WTC11 (cell line): ENCODE measurements at regions not wholly inside any gene's neighbourhood (a gene's known extent, or its start where the extent isn't known, plus 50 kb on each side); places are given as distances from the start of the nearest gene placed in this dataset.

Experiments used
- ESRRA ChIP-seq: sonication (generic); formaldehyde crosslinking; IDR thresholded peaks from 2 replicates; pipeline ENCODE4 v1.8.1; 2022; ENCODE audit warnings: mild to moderate bottlenecking, missing genetic modification reagents, borderline replicate concordance
- IRF2 ChIP-seq: sonication (generic); formaldehyde crosslinking; IDR thresholded peaks from 2 replicates; pipeline ENCODE4 v1.8.0; 2022; ENCODE audit warnings: low read depth, missing genetic modification reagents, borderline replicate concordance
- NFATC4 ChIP-seq: fragments of 250-450 bp; sonication (Bioruptor Pico); IDR thresholded peaks from 2 replicates; pipeline ENCODE4 v1.9.0; 2021; ENCODE audit warnings: mild to moderate bottlenecking
- NFYB ChIP-seq: sonication (generic); formaldehyde crosslinking; conservative IDR thresholded peaks from 2 replicates; pipeline ENCODE4 v1.8.0; 2022; ENCODE audit warnings: low read depth, missing genetic modification reagents
- NR2C2 ChIP-seq: sonication (generic); formaldehyde crosslinking; IDR thresholded peaks from 2 replicates; pipeline ENCODE4 v1.8.0; 2022; ENCODE audit warnings: mild to moderate bottlenecking, missing genetic modification reagents
- TEAD1 ChIP-seq: sonication (generic); formaldehyde crosslinking; IDR thresholded peaks from 2 replicates; pipeline ENCODE4 v1.8.0; 2022; ENCODE audit warnings: mild to moderate bottlenecking, missing genetic modification reagents
- TEAD4 ChIP-seq: sonication (generic); formaldehyde crosslinking; IDR thresholded peaks from 2 replicates; pipeline ENCODE4 v1.8.0; 2022; ENCODE audit warnings: mild to moderate bottlenecking, missing genetic modification reagents
- ZNF232 ChIP-seq: sonication (generic); formaldehyde crosslinking; IDR thresholded peaks from 2 replicates; pipeline ENCODE4 v1.8.0; 2022; ENCODE audit warnings: mild to moderate bottlenecking, missing genetic modification reagents
- TF ChIP-seq, protein P1 (sequence below): fragments of 200-600 bp; IDR thresholded peaks from 2 replicates; pipeline ENCODE4 v1.8.0; 2022; ENCODE audit warnings: antibody characterized with exemption
- TF ChIP-seq, protein P2 (sequence below): sonication (generic); formaldehyde crosslinking; IDR thresholded peaks from 2 replicates; pipeline ENCODE4 v1.8.0; 2022; ENCODE audit warnings: mild to moderate bottlenecking, missing genetic modification reagents
- TF ChIP-seq, protein P3 (sequence below): sonication (generic); formaldehyde crosslinking; conservative IDR thresholded peaks from 2 replicates; pipeline ENCODE4 v1.8.1; 2023; ENCODE audit warnings: mild to moderate bottlenecking, low read depth, missing genetic modification reagents, moderate library complexity
- TF ChIP-seq, protein P4 (sequence below): sonication (generic); formaldehyde crosslinking; IDR thresholded peaks from 2 replicates; pipeline ENCODE4 v1.8.0; 2022; ENCODE audit warnings: mild to moderate bottlenecking, missing genetic modification reagents

DNA sequence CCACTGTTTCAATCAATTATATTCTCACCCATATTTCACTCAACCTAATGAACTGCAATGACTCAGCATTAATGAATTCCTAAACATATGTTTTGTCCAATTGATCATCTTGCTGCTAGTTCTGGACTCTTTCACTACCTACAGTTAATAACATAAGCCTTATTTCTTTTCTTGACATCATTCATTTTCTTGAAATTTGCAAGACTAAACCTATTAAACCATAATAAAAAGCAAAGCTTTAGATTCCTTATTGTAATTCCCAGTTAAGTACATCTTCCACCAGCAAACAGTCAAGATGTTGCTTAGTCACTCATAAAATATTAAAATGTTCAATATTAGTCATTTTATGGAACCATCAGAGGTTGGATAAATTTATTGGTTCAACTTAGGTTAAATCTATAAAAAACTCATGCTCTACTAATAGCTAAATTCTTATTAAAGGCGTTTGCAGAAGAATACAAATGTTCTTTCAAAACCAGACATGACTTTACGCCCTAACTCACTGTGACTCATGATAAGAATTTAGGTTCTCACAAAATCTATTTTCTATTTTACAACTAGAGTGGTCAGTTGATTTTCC lies 599.4 kb downstream of the RNF144A start:
- TF ChIP-seq, protein P1, sequence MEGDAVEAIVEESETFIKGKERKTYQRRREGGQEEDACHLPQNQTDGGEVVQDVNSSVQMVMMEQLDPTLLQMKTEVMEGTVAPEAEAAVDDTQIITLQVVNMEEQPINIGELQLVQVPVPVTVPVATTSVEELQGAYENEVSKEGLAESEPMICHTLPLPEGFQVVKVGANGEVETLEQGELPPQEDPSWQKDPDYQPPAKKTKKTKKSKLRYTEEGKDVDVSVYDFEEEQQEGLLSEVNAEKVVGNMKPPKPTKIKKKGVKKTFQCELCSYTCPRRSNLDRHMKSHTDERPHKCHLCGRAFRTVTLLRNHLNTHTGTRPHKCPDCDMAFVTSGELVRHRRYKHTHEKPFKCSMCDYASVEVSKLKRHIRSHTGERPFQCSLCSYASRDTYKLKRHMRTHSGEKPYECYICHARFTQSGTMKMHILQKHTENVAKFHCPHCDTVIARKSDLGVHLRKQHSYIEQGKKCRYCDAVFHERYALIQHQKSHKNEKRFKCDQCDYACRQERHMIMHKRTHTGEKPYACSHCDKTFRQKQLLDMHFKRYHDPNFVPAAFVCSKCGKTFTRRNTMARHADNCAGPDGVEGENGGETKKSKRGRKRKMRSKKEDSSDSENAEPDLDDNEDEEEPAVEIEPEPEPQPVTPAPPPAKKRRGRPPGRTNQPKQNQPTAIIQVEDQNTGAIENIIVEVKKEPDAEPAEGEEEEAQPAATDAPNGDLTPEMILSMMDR, result no peak
- no peak for TF ChIP-seq NR2C2 (CRISPR knock-in tag)
- TF ChIP-seq, protein P2, sequence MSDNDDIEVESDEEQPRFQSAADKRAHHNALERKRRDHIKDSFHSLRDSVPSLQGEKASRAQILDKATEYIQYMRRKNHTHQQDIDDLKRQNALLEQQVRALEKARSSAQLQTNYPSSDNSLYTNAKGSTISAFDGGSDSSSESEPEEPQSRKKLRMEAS (CRISPR knock-in tag), result no peak
- TF ChIP-seq, protein P3, sequence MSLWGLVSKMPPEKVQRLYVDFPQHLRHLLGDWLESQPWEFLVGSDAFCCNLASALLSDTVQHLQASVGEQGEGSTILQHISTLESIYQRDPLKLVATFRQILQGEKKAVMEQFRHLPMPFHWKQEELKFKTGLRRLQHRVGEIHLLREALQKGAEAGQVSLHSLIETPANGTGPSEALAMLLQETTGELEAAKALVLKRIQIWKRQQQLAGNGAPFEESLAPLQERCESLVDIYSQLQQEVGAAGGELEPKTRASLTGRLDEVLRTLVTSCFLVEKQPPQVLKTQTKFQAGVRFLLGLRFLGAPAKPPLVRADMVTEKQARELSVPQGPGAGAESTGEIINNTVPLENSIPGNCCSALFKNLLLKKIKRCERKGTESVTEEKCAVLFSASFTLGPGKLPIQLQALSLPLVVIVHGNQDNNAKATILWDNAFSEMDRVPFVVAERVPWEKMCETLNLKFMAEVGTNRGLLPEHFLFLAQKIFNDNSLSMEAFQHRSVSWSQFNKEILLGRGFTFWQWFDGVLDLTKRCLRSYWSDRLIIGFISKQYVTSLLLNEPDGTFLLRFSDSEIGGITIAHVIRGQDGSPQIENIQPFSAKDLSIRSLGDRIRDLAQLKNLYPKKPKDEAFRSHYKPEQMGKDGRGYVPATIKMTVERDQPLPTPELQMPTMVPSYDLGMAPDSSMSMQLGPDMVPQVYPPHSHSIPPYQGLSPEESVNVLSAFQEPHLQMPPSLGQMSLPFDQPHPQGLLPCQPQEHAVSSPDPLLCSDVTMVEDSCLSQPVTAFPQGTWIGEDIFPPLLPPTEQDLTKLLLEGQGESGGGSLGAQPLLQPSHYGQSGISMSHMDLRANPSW (CRISPR knock-in tag), result no peak
- TF ChIP-seq NFATC4 (CRISPR knock-in tag), result no peak
- no peak for TF ChIP-seq TEAD4 (CRISPR knock-in tag)
- no peak for TF ChIP-seq ZNF232
- no peak for TF ChIP-seq ESRRA (CRISPR knock-in tag)
- TF ChIP-seq IRF2 (CRISPR knock-in tag), result no peak
- no peak for TF ChIP-seq TEAD1
- TF ChIP-seq, protein P4, sequence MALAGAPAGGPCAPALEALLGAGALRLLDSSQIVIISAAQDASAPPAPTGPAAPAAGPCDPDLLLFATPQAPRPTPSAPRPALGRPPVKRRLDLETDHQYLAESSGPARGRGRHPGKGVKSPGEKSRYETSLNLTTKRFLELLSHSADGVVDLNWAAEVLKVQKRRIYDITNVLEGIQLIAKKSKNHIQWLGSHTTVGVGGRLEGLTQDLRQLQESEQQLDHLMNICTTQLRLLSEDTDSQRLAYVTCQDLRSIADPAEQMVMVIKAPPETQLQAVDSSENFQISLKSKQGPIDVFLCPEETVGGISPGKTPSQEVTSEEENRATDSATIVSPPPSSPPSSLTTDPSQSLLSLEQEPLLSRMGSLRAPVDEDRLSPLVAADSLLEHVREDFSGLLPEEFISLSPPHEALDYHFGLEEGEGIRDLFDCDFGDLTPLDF (CRISPR knock-in tag), result no peak
- TF ChIP-seq NFYB (CRISPR knock-in tag), result no peak
